ENCODE measurements at regions not wholly inside any gene's neighbourhood (a gene's known extent, or its start where the extent isn't known, plus 50 kb on each side); places are given as distances from the start of the nearest gene placed in this dataset.

DNA sequence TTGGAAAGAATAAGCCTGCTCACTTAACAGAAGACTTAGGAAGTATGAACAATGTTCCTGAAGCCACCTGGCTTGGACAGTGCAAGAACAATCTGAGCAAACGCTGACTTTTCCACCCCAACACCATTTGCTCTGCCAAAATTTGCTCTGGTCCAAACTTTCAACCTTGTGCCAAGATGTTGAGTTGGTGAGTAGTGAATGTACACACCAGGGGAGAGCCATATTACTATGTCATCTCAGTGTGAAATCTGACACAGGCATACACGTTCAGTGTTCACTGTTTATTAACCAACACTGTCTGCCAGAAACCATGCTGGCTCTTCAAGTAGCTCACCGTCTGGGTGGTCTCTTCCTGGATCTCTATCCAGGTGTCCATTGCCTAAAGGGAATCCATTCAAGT lies 152.9 kb upstream of the LPP start:
- Histone ChIP-seq H3K27ac (ENCODE audit: low read depth in 1 of 2, low read length in 2 of 2) (peak overlapping the region; percentile 12 to 69), H3K9me3 (ENCODE audit: control insufficient read depth in 4 of 4, low read length in 3 of 4) (no peaks in the 10 kb centered on the region), H3K27me3 (ENCODE audit: control insufficient read depth in 4 of 4, insufficient read depth in 4 of 4, low read length in 3 of 4) (no peaks in the 10 kb centered on the region), H3K4me3 (ENCODE audit: low read depth in 1 of 3, low read length in 3 of 3) (no peak overlapping the region), H3K9ac (ENCODE audit: low read depth in 1 of 2, low read length in 2 of 2) (no peak overlapping the region), H3K36me3 (ENCODE audit: control insufficient read depth in 4 of 4, insufficient read depth in 3 of 4, low read depth in 1 of 4, low read length in 3 of 4) (no peaks in the 10 kb centered on the region), H3K4me1 (ENCODE audit: control insufficient read depth in 4 of 4, insufficient read depth in 4 of 4, low read length in 3 of 4) (peaks cover 16 to 68% (median 57%) of the 10 kb centered on the region in 4 donors)
- DNase-seq (ENCODE audit: low spot score) = no peak
- TF ChIP-seq EGR1 (IDR thresholded peaks at IDR 0.05; ENCODE audit: low read depth in 2 of 2) (no peak), NR2F2 (IDR thresholded peaks at IDR 0.05) (no peak), ATF3 (IDR thresholded peaks at IDR 0.05) (no peak), HNF4G (IDR thresholded peaks at IDR 0.05) (no peak), RXRA (IDR thresholded peaks at IDR 0.05) (peak in 1 of 2 donors; percentile 35), HNF4A (conservative IDR thresholded peaks at IDR 0.05) (peak in 1 of 2 donors; percentile 52), FOXA2 (IDR thresholded peaks at IDR 0.05) (peak; percentile 55), JUND (IDR thresholded peaks at IDR 0.05) (peak in 1 of 2 donors; percentile 37), REST (IDR thresholded peaks at IDR 0.05) (no peak), FOXA1 (IDR thresholded peaks at IDR 0.05) (no peak), TAF1 (conservative IDR thresholded peaks at IDR 0.05) (no peak), GABPA (IDR thresholded peaks at IDR 0.05 in 1 of 2, conservative IDR thresholded peaks at IDR 0.05 in 1 of 2) (no peak), SP1 (IDR thresholded peaks at IDR 0.05) (peak; percentile 4), YY1 (IDR thresholded peaks at IDR 0.05) (no peak), RAD21 (IDR thresholded peaks at IDR 0.05) (peak in 1 of 2 donors; percentile 21), ZBTB33 (IDR thresholded peaks at IDR 0.05) (no peak)
- TF ChIP-seq, protein P1, sequence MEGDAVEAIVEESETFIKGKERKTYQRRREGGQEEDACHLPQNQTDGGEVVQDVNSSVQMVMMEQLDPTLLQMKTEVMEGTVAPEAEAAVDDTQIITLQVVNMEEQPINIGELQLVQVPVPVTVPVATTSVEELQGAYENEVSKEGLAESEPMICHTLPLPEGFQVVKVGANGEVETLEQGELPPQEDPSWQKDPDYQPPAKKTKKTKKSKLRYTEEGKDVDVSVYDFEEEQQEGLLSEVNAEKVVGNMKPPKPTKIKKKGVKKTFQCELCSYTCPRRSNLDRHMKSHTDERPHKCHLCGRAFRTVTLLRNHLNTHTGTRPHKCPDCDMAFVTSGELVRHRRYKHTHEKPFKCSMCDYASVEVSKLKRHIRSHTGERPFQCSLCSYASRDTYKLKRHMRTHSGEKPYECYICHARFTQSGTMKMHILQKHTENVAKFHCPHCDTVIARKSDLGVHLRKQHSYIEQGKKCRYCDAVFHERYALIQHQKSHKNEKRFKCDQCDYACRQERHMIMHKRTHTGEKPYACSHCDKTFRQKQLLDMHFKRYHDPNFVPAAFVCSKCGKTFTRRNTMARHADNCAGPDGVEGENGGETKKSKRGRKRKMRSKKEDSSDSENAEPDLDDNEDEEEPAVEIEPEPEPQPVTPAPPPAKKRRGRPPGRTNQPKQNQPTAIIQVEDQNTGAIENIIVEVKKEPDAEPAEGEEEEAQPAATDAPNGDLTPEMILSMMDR (IDR thresholded peaks at IDR 0.05; ENCODE audit: low read depth, low read length, missing input control) = no peak
- TF ChIP-seq, protein P2, sequence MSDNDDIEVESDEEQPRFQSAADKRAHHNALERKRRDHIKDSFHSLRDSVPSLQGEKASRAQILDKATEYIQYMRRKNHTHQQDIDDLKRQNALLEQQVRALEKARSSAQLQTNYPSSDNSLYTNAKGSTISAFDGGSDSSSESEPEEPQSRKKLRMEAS (IDR thresholded peaks at IDR 0.05) = peak; percentile 24
- 33% methylated on average over 3 of the region's 3 CpGs for WGBS

All from liver (tissue), 8 donors.